ENCODE measurements at regions not wholly inside any gene's neighbourhood (a gene's known extent, or its start where the extent isn't known, plus 50 kb on each side); places are given as distances from the start of the nearest gene placed in this dataset.

- TF ChIP-seq ZNF354B (CRISPR knock-in tag; IDR thresholded peaks at IDR 0.05), result no peak
- no peak for TF ChIP-seq SKIL (CRISPR knock-in tag; IDR thresholded peaks at IDR 0.05; ENCODE audit: borderline replicate concordance)
- TF ChIP-seq NFE2L1 (CRISPR knock-in tag; IDR thresholded peaks at IDR 0.05; ENCODE audit: borderline replicate concordance), result no peak
- TF ChIP-seq DNMT3B (CRISPR knock-in tag; conservative IDR thresholded peaks at IDR 0.05), result no peak
- no peak for TF ChIP-seq ZNF589 (CRISPR knock-in tag; conservative IDR thresholded peaks at IDR 0.05)
- no peak for TF ChIP-seq ZNF281 (CRISPR knock-in tag; IDR thresholded peaks at IDR 0.05; ENCODE audit: borderline replicate concordance)
- TF ChIP-seq BCL3 (CRISPR knock-in tag; IDR thresholded peaks at IDR 0.05), result no peak
- no peak for TF ChIP-seq PITX1 (CRISPR knock-in tag; IDR thresholded peaks at IDR 0.05)
- no peak for TF ChIP-seq FOXO4 (CRISPR knock-in tag; conservative IDR thresholded peaks at IDR 0.05)
- no peak for TF ChIP-seq NR2C2 (CRISPR knock-in tag; IDR thresholded peaks at IDR 0.05; ENCODE audit: borderline replicate concordance)
- TF ChIP-seq GATA4 (IDR thresholded peaks at IDR 0.05; ENCODE audit: borderline replicate concordance, low read depth), result no peak
- TF ChIP-seq HNRNPH1 (optimal IDR thresholded peaks at IDR 0.05; ENCODE audit: low read depth, low read length), result no peak
Measured at GRCh38 chr9:13786711-13787110, 507.2 kb upstream of the MPDZ start.
